GM23248 (cell line): ENCODE measurements at regions not wholly inside any gene's neighbourhood (a gene's known extent, or its start where the extent isn't known, plus 50 kb on each side); places are given as distances from the start of the nearest gene placed in this dataset.
A peak's percentile ranks its signal among the peaks of the same experiment; 100 is the strongest.

Experiments
- DNase-seq: peaks from one replicate; pipeline ENCODE4 v3.0.0-alpha.2; 2015
- H2AFZ ChIP-seq: fragments of 200-600 bp; sonication (generic); 2 replicates; pipeline ENCODE4 v1.6.1; 2016; ENCODE audit warnings: antibody characterized with exemption
- H3F3A ChIP-seq: fragments of 200-600 bp; sonication (generic); 2 replicates; pipeline ENCODE4 v1.6.1; 2016; ENCODE audit warnings: mild to moderate bottlenecking, antibody characterized with exemption, mixed run types; ENCODE audit not compliant: insufficient read depth
- H3K27ac ChIP-seq: fragments of 200-600 bp; sonication (generic); 2 replicates; pipeline ENCODE4 v1.5.1; 2016; ENCODE audit warnings: mild to moderate bottlenecking
- H3K27me3 ChIP-seq: fragments of 200-600 bp; sonication (generic); replicated peaks from 2 replicates; pipeline ENCODE4 v1.6.1; 2016; ENCODE audit warnings: mild to moderate bottlenecking; ENCODE audit not compliant: insufficient read depth
- H3K36me3 ChIP-seq: fragments of 200-600 bp; sonication (generic); 2 replicates; pipeline ENCODE4 v1.6.1; 2016; ENCODE audit warnings: low read depth, mild to moderate bottlenecking
- H3K4me1 ChIP-seq: fragments of 200-600 bp; sonication (generic); 2 replicates; pipeline ENCODE4 v1.6.1; 2016; ENCODE audit warnings: mild to moderate bottlenecking; ENCODE audit not compliant: insufficient read depth
- H3K4me2 ChIP-seq: fragments of 200-600 bp; sonication (generic); one replicate; pipeline ENCODE4 v1.6.1; 2016; ENCODE audit warnings: mild to moderate bottlenecking; ENCODE audit not compliant: unreplicated experiment
- H3K4me3 ChIP-seq: fragments of 200-600 bp; sonication (generic); 2 replicates; pipeline ENCODE4 v1.5.1; 2016; ENCODE audit warnings: mild to moderate bottlenecking
- H3K79me2 ChIP-seq: fragments of 200-600 bp; sonication (generic); 2 replicates; pipeline ENCODE4 v1.6.1; 2016; ENCODE audit warnings: mild to moderate bottlenecking; ENCODE audit not compliant: insufficient read depth
- H3K9ac ChIP-seq: fragments of 200-600 bp; sonication (generic); 2 replicates; pipeline ENCODE4 v1.6.1; 2016; ENCODE audit warnings: mild to moderate bottlenecking
- H3K9me2 ChIP-seq: fragments of 200-600 bp; sonication (generic); 2 replicates; pipeline ENCODE4 v1.6.1; 2016; ENCODE audit warnings: mixed run types, mild to moderate bottlenecking, moderate library complexity; ENCODE audit not compliant: insufficient read depth
- H3K9me3 ChIP-seq: fragments of 200-600 bp; sonication (generic); one replicate; pipeline ENCODE4 v1.6.1; 2017; ENCODE audit warnings: low read depth
- H4K20me1 ChIP-seq: fragments of 200-600 bp; sonication (generic); 2 replicates; pipeline ENCODE4 v1.6.0; 2016; ENCODE audit not compliant: insufficient read depth
- EZH2 ChIP-seq: fragments of 200-600 bp; sonication (generic); IDR thresholded peaks from 2 replicates; pipeline ENCODE4 v1.6.1; 2018; ENCODE audit warnings: antibody characterized with exemption, mild to moderate bottlenecking; ENCODE audit not compliant: insufficient read depth, poor library complexity, severe bottlenecking
- EZH2phosphoT487 ChIP-seq: fragments of 200-600 bp; sonication (generic); IDR thresholded peaks from 2 replicates; pipeline ENCODE4 v1.6.1; 2018; ENCODE audit warnings: antibody characterized with exemption, moderate library complexity, mild to moderate bottlenecking, low read depth; ENCODE audit not compliant: insufficient read depth
- WGBS, 2 experiments: methylation state at CpG; one replicate each; pipeline ENCODE4 v1.1.6; 2015 to 2017; ENCODE audit warnings: low lambda C conversion rate in 2 of 2, low coverage in 1 of 2; ENCODE audit errors: missing lambda C conversion rate in 2 of 2; 5-methylcytosine and 5-hydroxymethylcytosine counted together
- in situ Hi-C: fragments of 300-500 bp; cut with MboI; formaldehyde crosslinking; loops from 2 replicates; pipeline ENCODE4 v1.15.0; 2020

DNA sequence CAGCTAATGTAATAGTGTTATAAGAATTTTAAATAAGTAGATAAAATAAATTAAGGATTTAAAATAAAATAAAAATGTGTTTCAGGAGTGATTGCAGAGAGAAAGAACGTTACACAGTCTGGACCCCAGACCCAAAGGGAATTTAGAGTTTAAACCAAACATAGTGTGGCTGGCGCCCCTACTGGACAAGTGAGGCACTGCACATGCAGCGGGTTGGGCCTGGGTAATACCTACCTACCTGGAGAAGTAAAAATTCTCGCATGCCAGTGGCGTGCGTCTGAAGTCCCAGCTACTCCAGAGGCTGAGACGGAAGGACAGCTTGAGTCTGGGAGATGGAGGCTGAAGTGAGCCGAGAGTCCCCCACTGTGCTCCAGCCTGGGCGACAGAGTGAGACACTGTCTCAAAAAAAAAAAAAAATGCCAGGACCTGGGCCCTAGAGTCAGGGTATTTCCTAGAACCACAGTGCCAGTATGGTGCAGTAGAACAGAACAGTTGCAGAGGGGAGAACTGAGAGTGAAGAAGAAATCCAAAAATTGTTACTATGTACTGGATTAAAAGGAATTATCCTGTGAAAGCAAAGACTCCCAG, 71.4 kb upstream of the TCF21 start:
- in situ Hi-C loops, result no loop called here
- H3K9me2 ChIP-seq, result no peaks in the 10 kb centered on the region
- peaks cover 23% of the 10 kb centered on the region for H3K4me1 ChIP-seq
- H4K20me1 ChIP-seq, result no peaks in the 10 kb centered on the region
- no peak for TF ChIP-seq EZH2phosphoT487
- TF ChIP-seq EZH2, result no peak
- no peaks in the 10 kb centered on the region for H3K9me3 ChIP-seq
- H3K4me2 ChIP-seq, result no peak overlapping the region
- DNase-seq, result no peak
- H2AFZ ChIP-seq, result no peak overlapping the region
- H3K27me3 ChIP-seq, result no peaks in the 10 kb centered on the region
- no peak overlapping the region for H3K9ac ChIP-seq
- H3F3A ChIP-seq, result peaks cover 8% of the 10 kb centered on the region
- H3K27ac ChIP-seq, result no peak overlapping the region
- WGBS, 2 experiments, result 78 to 79% methylated on average over 9 of the region's 9 CpGs
- no peaks in the 10 kb centered on the region for H3K79me2 ChIP-seq
- H3K36me3 ChIP-seq, result no peaks in the 10 kb centered on the region
- H3K4me3 ChIP-seq, result no peak overlapping the region

DNA sequence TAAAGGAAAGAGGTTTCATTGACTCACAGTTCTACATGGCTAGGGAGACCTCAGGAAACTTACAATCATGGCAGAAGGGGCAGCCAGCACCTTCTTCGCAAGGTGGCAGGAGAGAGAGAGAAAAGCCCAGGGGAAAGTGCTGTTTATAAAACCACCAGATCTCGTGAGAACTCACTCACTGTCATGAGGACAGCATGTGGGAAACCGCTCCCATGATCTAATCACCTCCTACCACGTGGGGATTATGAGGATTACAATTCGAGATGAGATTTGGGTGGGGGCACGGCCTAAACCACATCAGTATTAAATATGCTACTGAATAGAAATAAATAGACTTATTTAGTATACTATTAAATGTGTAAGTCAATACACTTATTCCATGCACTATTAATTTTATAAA, 70.6 kb upstream of the TCF21 start:
- TF ChIP-seq EZH2, result no peak
- no peak for TF ChIP-seq EZH2phosphoT487
- in situ Hi-C loops, result no loop called here
- no peak for DNase-seq

DNA sequence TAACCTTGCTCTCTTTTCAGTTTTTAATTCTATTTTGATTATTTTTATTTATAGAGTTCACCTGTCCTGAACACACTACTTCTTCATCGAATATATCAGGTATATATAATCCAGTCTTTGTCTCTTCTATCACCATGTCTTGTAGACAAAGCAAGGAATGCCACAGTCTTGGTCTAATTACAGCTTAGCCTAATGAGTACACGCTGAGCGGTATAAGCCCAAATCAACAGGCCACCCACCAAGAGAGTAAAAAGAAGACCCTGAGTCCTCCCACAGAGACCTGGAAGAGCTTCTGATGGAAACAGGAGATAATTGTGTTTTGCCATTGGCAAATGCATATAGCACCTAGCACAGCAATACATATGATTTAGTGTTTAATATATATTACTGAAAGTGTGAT, 68.7 kb upstream of the TCF21 start:
- DNase-seq, result no peak
- Histone ChIP-seq H3F3A (peaks cover 5% of the 10 kb centered on the region), H3K27ac (no peak overlapping the region), H2AFZ (no peak overlapping the region), H3K4me3 (no peak overlapping the region), H3K9ac (no peak overlapping the region), H4K20me1 (no peaks in the 10 kb centered on the region), H3K79me2 (no peaks in the 10 kb centered on the region), H3K9me2 (no peaks in the 10 kb centered on the region), H3K36me3 (no peaks in the 10 kb centered on the region), H3K27me3 (no peaks in the 10 kb centered on the region), H3K9me3 (no peaks in the 10 kb centered on the region), H3K4me1 (peaks cover 14% of the 10 kb centered on the region), H3K4me2 (no peak overlapping the region)
- in situ Hi-C loops, result no loop called here
- no peak for TF ChIP-seq EZH2phosphoT487
- TF ChIP-seq EZH2, result no peak
- 94 to 95% methylated on average over 3 of the region's 3 CpGs for WGBS, 2 experiments

More for the DNA sequence above, 70.6 kb upstream of the TCF21 start:
- Histone ChIP-seq H3K9ac (no peak overlapping the region), H3K4me3 (no peak overlapping the region), H4K20me1 (no peaks in the 10 kb centered on the region), H3K9me2 (no peaks in the 10 kb centered on the region), H3K27me3 (no peaks in the 10 kb centered on the region), H3K9me3 (no peaks in the 10 kb centered on the region), H3K4me2 (no peak overlapping the region), H3K27ac (no peak overlapping the region), H3K4me1 (peaks cover 23% of the 10 kb centered on the region), H3F3A (peaks cover 8% of the 10 kb centered on the region), H3K79me2 (no peaks in the 10 kb centered on the region), H3K36me3 (no peaks in the 10 kb centered on the region), H2AFZ (no peak overlapping the region)
- WGBS, 2 experiments, result 68 to 72% methylated on average over 6 of the region's 6 CpGs

DNA sequence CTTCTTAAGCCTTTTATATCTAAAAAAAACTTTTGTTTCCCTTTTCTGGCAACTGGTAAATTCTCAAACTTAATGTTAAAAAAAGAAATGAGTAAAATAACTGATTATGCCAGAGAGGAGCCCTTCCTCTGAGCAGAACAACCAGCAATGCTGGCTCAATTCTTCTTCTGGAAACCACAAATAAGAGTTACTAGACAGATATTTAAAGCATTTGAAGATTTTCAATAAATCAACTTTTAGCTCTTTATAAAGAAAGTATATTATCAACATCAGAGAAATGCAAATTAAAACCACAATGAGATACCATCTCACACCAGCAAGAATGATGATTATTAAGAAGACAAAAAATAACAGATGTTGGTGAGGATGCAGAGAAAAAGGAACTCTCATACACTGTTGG, 61.1 kb upstream of the TCF21 start:
- H3K27ac ChIP-seq, result no peak overlapping the region
- no peaks in the 10 kb centered on the region for H3K9me3 ChIP-seq
- H3K9me2 ChIP-seq, result no peaks in the 10 kb centered on the region
- peak overlapping the region; percentile 31; the same call in 1 of the 2 replicates for H2AFZ ChIP-seq
- H3K9ac ChIP-seq, result no peak overlapping the region
- no peaks in the 10 kb centered on the region for H4K20me1 ChIP-seq
- TF ChIP-seq EZH2phosphoT487 (no peak), EZH2 (no peak)
- in situ Hi-C loops, result no loop called here
- no peaks in the 10 kb centered on the region for H3K36me3 ChIP-seq
- H3K4me2 ChIP-seq, result no peak overlapping the region
- H3K4me1 ChIP-seq, result peaks cover 3% of the 10 kb centered on the region; the same call in 1 of the 2 replicates
- no peaks in the 10 kb centered on the region for H3K27me3 ChIP-seq
- no peaks in the 10 kb centered on the region for H3K79me2 ChIP-seq
- no peak overlapping the region for H3K4me3 ChIP-seq
- DNase-seq, result no peak
- no peaks in the 10 kb centered on the region for H3F3A ChIP-seq

DNA sequence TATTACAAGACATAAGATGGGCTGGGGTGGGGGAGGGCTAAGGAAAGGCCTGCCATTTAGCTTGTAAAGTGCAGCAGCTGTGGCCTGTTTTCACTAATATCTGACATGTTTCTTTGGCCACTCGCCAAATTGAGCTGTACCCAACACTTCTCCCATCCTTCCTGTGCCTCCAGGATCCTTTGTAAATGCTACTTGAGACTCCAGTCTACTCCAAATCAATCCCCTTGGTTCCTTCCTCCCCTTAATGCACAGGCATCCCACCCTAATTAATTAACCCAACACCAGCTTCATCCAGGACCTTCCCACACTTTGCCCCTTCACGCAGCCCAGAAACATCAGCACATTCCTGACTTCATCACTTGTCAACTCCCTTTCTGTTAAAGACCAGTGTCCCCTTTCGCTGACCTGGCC, 55.0 kb upstream of the TCF21 start:
- no peak for DNase-seq
- WGBS, 2 experiments, result 57 to 64% methylated on average over 3 of the region's 3 CpGs
- TF ChIP-seq EZH2phosphoT487 (no peak), EZH2 (no peak)
- no peaks in the 10 kb centered on the region for H3K27me3 ChIP-seq
- H4K20me1 ChIP-seq, result no peaks in the 10 kb centered on the region
- no peaks in the 10 kb centered on the region for H3K4me1 ChIP-seq
- H3K79me2 ChIP-seq, result no peaks in the 10 kb centered on the region
- no peak overlapping the region for H2AFZ ChIP-seq
- H3K27ac ChIP-seq, result no peak overlapping the region
- H3K9ac ChIP-seq, result no peak overlapping the region
- H3F3A ChIP-seq, result no peaks in the 10 kb centered on the region
- no peak overlapping the region for H3K4me3 ChIP-seq
- no peaks in the 10 kb centered on the region for H3K9me2 ChIP-seq
- no peak overlapping the region for H3K4me2 ChIP-seq
- in situ Hi-C loops, result loop anchor here (10.0 kb wide), 1 partner anchor 259 kb away; no protein-coding TSS in a partner anchor
- no peaks in the 10 kb centered on the region for H3K36me3 ChIP-seq
- no peaks in the 10 kb centered on the region for H3K9me3 ChIP-seq
